ENCODE measurements at regions not wholly inside any gene's neighbourhood (a gene's known extent, or its start where the extent isn't known, plus 50 kb on each side); places are given as distances from the start of the nearest gene placed in this dataset.

GRCh38 chr11:134701564-134702165, 289.6 kb upstream of the B3GAT1 start:
- no peak for TF ChIP-seq POLR2A (IDR thresholded peaks at IDR 0.05; ENCODE audit: control extremely low read depth in 1 of 2, low read depth in 2 of 2, low read length in 2 of 2)
- no peak for TF ChIP-seq POLR2AphosphoS5 (IDR thresholded peaks at IDR 0.05; ENCODE audit: low read depth, low read length)
- TF ChIP-seq CTCF (IDR thresholded peaks at IDR 0.05; ENCODE audit: control extremely low read depth in 1 of 3, insufficient read depth in 1 of 3, low read depth in 1 of 3, low read length in 3 of 3): no peak
- TF ChIP-seq EZH2 (IDR thresholded peaks at IDR 0.05; ENCODE audit: low read depth, low read length, severe bottlenecking): no peak
- TF ChIP-seq NANOG (IDR thresholded peaks at IDR 0.05; ENCODE audit: insufficient read depth, low read depth, low read length, poor library complexity, severe bottlenecking): no peak
- TF ChIP-seq ZNF274 (IDR thresholded peaks at IDR 0.05; ENCODE audit: borderline replicate concordance, extremely low read depth, low read length): no peak
- TF ChIP-seq EGR1 (IDR thresholded peaks at IDR 0.05; ENCODE audit: borderline replicate concordance, low read depth, low read length): no peak
